ENCODE measurements at regions not wholly inside any gene's neighbourhood (a gene's known extent, or its start where the extent isn't known, plus 50 kb on each side); places are given as distances from the start of the nearest gene placed in this dataset.

DNA sequence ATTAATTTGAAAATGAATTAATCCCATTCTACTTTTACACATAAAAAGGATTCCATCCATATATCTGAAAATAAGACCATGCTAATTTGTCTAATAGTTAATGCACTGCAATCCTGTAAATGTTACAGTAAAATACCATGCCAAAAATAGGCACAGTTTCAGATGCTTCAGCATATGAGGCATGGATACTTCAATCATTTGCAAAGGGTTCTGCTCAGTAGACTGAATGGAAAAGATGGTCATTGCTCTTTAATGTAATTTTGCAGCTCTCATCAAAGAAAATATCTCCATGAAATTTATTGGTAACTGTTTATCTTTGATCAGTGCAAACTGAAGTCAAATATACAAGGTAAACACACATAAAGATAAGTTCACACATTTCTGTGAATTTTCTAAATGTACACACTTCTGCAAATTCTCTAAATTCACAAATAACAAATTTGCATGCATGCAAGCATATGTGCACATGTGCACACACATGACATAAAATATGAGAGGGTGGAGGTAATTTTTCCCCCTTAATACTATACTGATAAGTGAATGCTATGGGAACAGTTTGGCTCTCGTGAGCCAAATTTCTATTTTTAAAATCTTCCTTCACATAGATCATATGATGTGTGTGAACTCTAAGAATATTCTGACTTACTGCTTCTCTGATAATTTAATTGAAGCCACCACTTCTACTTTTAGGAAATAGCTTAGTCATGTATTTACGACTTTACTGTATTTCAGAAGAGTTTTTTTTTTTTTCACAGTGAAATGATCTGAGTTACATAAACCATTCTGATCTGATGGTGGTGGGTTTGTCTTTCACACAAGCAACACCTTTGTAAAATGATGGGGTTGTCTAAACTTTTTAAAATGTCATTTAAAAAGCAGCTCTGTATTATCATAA is 996.8 kb upstream of the CITED2 start:
- Histone ChIP-seq H3K4me3 (ENCODE audit: low read length) (no peak overlapping the region), H3K9me3 (ENCODE audit: control insufficient read depth, low read length) (no peaks in the 10 kb centered on the region), H3K36me3 (ENCODE audit: control insufficient read depth, insufficient read depth, low read length, severe bottlenecking) (no peaks in the 10 kb centered on the region), H3K9ac (ENCODE audit: low read length) (no peak overlapping the region), H3K4me1 (ENCODE audit: control insufficient read depth, insufficient read depth, low read length) (peaks cover 5% of the 10 kb centered on the region), H3K27me3 (replicated peaks; ENCODE audit: control insufficient read depth, insufficient read depth, low read length) (no peaks in the 10 kb centered on the region)
- DNase-seq (ENCODE audit: low read depth), result no peak

DNA sequence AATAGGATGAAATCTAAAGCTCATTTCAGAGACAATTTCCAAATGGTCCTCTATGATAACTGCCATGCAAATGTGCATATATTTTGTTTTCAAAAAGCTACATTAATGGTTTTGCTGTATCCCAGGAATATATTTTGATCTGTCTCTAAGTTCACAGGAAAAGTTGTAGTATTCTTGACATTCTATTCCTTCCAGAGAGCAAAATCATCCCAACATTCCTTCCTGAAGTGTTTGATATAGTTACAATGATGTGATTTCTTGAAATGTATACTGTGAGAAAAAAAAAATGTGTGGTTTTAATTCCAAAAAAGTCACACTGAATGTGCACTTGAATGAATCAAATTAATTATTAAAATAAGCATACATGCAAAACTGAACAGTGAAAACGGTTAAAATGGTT is 996.0 kb upstream of the CITED2 start:
- no peak for DNase-seq (ENCODE audit: low read depth)
- no peaks in the 10 kb centered on the region for H3K27me3 ChIP-seq (replicated peaks; ENCODE audit: control insufficient read depth, insufficient read depth, low read length)
- no peaks in the 10 kb centered on the region for H3K9me3 ChIP-seq (ENCODE audit: control insufficient read depth, low read length)
- no peak overlapping the region for H3K4me3 ChIP-seq (ENCODE audit: low read length)
- H3K9ac ChIP-seq (ENCODE audit: low read length), result no peak overlapping the region
- H3K4me1 ChIP-seq (ENCODE audit: control insufficient read depth, insufficient read depth, low read length), result peaks cover 5% of the 10 kb centered on the region
- no peaks in the 10 kb centered on the region for H3K36me3 ChIP-seq (ENCODE audit: control insufficient read depth, insufficient read depth, low read length, severe bottlenecking)

DNA sequence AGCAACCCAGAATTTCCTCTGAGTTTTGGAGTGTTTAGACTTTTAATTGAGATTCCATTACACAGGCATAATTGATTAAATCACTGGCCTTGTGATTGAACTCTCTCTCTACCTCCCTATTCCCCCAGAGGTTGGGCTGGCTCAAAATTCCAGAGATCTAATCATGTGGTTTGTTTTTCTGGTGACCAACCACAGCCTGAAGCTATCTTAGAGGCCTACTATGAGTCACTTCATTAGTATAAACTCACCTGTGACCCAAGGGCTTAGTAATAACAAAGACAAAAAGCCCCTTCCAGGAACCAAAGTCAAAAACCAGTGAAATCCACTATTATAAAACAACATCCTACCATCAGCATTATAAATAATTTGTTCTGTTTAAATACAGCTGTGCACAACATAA is 992.5 kb upstream of the CITED2 start:
- peak; percentile 49 for DNase-seq (ENCODE audit: low read depth)
- Histone ChIP-seq H3K27me3 (replicated peaks; ENCODE audit: control insufficient read depth, insufficient read depth, low read length) (no peaks in the 10 kb centered on the region), H3K9ac (ENCODE audit: low read length) (no peak overlapping the region), H3K9me3 (ENCODE audit: control insufficient read depth, low read length) (no peaks in the 10 kb centered on the region), H3K4me3 (ENCODE audit: low read length) (no peak overlapping the region), H3K36me3 (ENCODE audit: control insufficient read depth, insufficient read depth, low read length, severe bottlenecking) (no peaks in the 10 kb centered on the region), H3K4me1 (ENCODE audit: control insufficient read depth, insufficient read depth, low read length) (peaks cover 5% of the 10 kb centered on the region)

DNA sequence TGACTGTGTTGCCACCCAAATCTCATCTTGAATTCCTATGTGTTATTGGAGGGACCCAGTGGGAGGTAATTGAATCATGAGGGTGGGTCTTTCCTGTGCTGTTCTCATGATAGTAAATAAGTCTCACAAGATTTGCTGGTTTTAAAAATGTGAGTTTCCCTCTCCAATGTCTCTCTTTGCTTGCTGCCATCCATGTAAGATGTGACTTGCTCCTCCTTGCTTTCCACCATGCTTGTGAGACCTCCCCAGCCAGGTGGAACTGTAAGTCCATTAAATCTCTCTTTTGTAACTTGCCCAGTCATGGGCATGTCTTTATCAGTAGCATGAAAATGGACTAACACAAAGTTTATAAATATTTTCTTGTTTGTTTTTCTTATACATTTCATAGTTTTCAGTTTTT is 990.5 kb upstream of the CITED2 start:
- no peaks in the 10 kb centered on the region for H3K9me3 ChIP-seq (ENCODE audit: control insufficient read depth, low read length)
- no peaks in the 10 kb centered on the region for H3K36me3 ChIP-seq (ENCODE audit: control insufficient read depth, insufficient read depth, low read length, severe bottlenecking)
- DNase-seq (ENCODE audit: low read depth), result no peak
- no peak overlapping the region for H3K9ac ChIP-seq (ENCODE audit: low read length)
- H3K4me3 ChIP-seq (ENCODE audit: low read length), result no peak overlapping the region
- H3K27me3 ChIP-seq (replicated peaks; ENCODE audit: control insufficient read depth, insufficient read depth, low read length), result no peaks in the 10 kb centered on the region
- H3K4me1 ChIP-seq (ENCODE audit: control insufficient read depth, insufficient read depth, low read length), result no peaks in the 10 kb centered on the region

DNA sequence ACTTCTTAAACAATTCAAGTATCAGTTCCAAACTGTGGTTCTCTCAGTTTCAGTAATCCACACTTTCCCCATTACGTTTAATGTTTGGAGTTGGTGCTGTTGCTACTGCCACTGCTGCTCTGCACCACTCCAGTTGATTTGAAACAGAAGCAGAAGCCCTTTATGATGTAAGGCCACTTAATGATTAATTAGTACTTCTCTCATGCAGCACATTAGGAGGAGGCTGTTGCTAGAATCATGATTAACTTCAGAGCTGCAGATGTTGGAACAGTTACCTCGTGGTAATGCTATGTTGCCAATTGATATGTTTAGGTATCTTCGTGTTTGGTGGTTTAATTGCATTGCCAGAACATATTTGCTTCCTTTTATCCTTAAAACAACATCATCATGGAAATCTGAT is 986.2 kb upstream of the CITED2 start:
- DNase-seq (ENCODE audit: low read depth), result no peak
- no peaks in the 10 kb centered on the region for H3K4me1 ChIP-seq (ENCODE audit: control insufficient read depth, insufficient read depth, low read length)

DNA sequence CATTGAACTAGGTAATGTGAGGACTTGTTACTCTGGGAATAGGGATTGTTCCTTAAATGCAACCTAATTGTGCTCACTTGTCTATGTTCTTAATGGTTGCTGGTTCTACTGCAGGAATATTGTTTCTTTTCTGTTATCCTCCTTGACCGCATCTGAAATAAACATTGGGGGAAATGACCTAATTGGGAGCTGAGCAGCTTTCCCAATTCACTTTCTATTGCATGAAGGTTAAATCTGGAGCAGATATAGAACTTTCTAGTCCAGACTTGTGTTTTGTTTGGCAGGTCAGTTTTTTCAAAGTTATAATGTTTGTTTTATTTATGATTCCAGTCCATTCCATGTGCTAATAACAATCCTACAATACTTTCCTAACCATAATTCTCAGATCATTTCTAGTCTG is 981.0 kb upstream of the CITED2 start:
- peak; percentile 43 for DNase-seq (ENCODE audit: low read depth)
- H3K27me3 ChIP-seq (replicated peaks; ENCODE audit: control insufficient read depth, insufficient read depth, low read length), result no peaks in the 10 kb centered on the region
- H3K4me3 ChIP-seq (ENCODE audit: low read length), result no peak overlapping the region
- no peaks in the 10 kb centered on the region for H3K9me3 ChIP-seq (ENCODE audit: control insufficient read depth, low read length)
- H3K9ac ChIP-seq (ENCODE audit: low read length), result no peak overlapping the region
- no peaks in the 10 kb centered on the region for H3K36me3 ChIP-seq (ENCODE audit: control insufficient read depth, insufficient read depth, low read length, severe bottlenecking)
- no peaks in the 10 kb centered on the region for H3K4me1 ChIP-seq (ENCODE audit: control insufficient read depth, insufficient read depth, low read length)

More for the DNA sequence above, 986.2 kb upstream of the CITED2 start:
- H3K4me3 ChIP-seq (ENCODE audit: low read length), result no peak overlapping the region
- no peak overlapping the region for H3K9ac ChIP-seq (ENCODE audit: low read length)
- no peaks in the 10 kb centered on the region for H3K27me3 ChIP-seq (replicated peaks; ENCODE audit: control insufficient read depth, insufficient read depth, low read length)
- no peaks in the 10 kb centered on the region for H3K9me3 ChIP-seq (ENCODE audit: control insufficient read depth, low read length)
- H3K36me3 ChIP-seq (ENCODE audit: control insufficient read depth, insufficient read depth, low read length, severe bottlenecking), result no peaks in the 10 kb centered on the region

DNA sequence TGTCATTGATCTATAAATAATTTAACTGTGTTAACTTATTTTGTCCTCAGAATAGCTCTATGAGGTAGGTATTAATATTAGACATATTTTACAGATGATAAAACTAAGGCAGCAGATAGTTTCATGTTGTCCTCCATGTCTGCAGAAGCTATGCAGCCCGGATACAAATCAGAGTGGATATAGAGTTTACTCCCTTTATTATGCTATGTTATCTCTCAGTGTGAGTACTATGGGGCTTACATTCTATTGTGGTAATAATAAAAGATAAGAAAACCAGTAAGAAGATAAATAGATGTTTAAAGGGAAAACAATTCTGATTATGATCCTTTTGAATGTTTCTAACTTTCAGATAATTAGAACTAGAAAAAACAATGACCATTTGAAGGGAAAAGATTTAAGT is 979.8 kb upstream of the CITED2 start:
- H3K9ac ChIP-seq (ENCODE audit: low read length), result no peak overlapping the region
- no peaks in the 10 kb centered on the region for H3K4me1 ChIP-seq (ENCODE audit: control insufficient read depth, insufficient read depth, low read length)
- H3K36me3 ChIP-seq (ENCODE audit: control insufficient read depth, insufficient read depth, low read length, severe bottlenecking), result no peaks in the 10 kb centered on the region
- no peaks in the 10 kb centered on the region for H3K9me3 ChIP-seq (ENCODE audit: control insufficient read depth, low read length)
- H3K4me3 ChIP-seq (ENCODE audit: low read length), result no peak overlapping the region
- no peaks in the 10 kb centered on the region for H3K27me3 ChIP-seq (replicated peaks; ENCODE audit: control insufficient read depth, insufficient read depth, low read length)
- DNase-seq (ENCODE audit: low read depth), result no peak

DNA sequence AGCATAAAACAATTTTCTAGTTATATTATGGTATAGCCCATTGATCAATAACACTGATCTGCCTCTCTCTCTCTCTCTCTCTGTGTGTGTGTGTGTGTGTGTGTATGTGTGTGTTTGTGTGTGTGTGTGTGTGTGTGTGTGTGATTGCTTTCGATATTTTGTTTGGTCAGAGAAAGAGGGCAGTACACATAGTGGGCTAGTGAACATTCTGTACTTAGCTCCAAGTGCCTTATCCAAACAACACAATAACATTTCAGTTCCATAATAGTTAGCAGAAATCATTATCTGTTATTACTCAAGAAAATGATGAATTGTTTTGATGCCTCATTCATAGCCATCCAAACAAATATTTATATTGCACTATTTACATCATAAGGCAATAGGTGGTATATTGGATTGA is 979.1 kb upstream of the CITED2 start:
- no peak for DNase-seq (ENCODE audit: low read depth)
- Histone ChIP-seq H3K36me3 (ENCODE audit: control insufficient read depth, insufficient read depth, low read length, severe bottlenecking) (no peaks in the 10 kb centered on the region), H3K27me3 (replicated peaks; ENCODE audit: control insufficient read depth, insufficient read depth, low read length) (no peaks in the 10 kb centered on the region), H3K9ac (ENCODE audit: low read length) (no peak overlapping the region), H3K9me3 (ENCODE audit: control insufficient read depth, low read length) (no peaks in the 10 kb centered on the region), H3K4me3 (ENCODE audit: low read length) (no peak overlapping the region), H3K4me1 (ENCODE audit: control insufficient read depth, insufficient read depth, low read length) (no peaks in the 10 kb centered on the region)

DNA sequence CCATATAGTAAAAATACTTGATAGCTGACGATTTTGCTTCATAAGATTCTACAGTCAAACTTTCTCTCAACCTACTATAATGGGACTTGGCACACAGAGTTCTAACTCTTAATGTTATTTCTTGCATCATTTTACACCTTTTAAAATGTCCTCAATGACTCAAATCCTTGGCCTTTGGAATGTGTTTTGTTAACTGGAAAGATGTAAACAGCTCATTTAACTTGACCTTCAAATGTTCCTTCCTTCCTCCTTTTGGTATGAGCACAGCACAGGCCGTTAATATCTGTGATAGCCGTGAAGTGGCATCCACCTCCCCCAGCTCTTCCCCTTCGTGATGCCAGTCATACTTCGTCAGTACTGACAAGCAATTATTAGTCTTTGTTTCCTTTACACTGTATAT is 972.0 kb upstream of the CITED2 start:
- H3K4me3 ChIP-seq (ENCODE audit: low read length), result no peak overlapping the region
- H3K4me1 ChIP-seq (ENCODE audit: control insufficient read depth, insufficient read depth, low read length), result peaks cover 24% of the 10 kb centered on the region
- H3K27me3 ChIP-seq (replicated peaks; ENCODE audit: control insufficient read depth, insufficient read depth, low read length), result no peaks in the 10 kb centered on the region
- H3K36me3 ChIP-seq (ENCODE audit: control insufficient read depth, insufficient read depth, low read length, severe bottlenecking), result no peaks in the 10 kb centered on the region
- peak; percentile 47 for DNase-seq (ENCODE audit: low read depth)
- no peaks in the 10 kb centered on the region for H3K9me3 ChIP-seq (ENCODE audit: control insufficient read depth, low read length)
- H3K9ac ChIP-seq (ENCODE audit: low read length), result no peak overlapping the region

DNA sequence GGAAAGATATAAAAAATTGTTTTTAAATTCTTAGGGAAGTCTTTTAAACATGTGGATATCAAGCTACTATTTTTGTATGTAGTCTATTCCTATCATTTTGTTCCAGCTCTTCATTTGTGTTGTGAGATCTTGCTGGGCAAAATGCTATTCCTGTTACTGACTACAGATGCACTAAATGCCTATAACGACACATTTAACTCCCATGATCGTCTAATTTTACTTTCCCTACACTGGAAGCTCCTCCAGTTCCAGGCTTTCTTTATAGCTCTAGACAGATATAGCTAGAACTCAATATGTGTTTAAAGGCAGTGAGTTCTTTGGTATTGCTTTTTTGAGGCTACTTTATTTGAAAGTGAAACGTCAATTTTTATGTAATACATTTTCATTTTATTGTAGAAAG is 971.5 kb upstream of the CITED2 start:
- Histone ChIP-seq H3K9me3 (ENCODE audit: control insufficient read depth, low read length) (peaks cover 2% of the 10 kb centered on the region), H3K27me3 (replicated peaks; ENCODE audit: control insufficient read depth, insufficient read depth, low read length) (no peaks in the 10 kb centered on the region), H3K4me1 (ENCODE audit: control insufficient read depth, insufficient read depth, low read length) (peaks cover 24% of the 10 kb centered on the region), H3K9ac (ENCODE audit: low read length) (no peak overlapping the region), H3K36me3 (ENCODE audit: control insufficient read depth, insufficient read depth, low read length, severe bottlenecking) (no peaks in the 10 kb centered on the region), H3K4me3 (ENCODE audit: low read length) (no peak overlapping the region)
- DNase-seq (ENCODE audit: low read depth), result no peak

DNA sequence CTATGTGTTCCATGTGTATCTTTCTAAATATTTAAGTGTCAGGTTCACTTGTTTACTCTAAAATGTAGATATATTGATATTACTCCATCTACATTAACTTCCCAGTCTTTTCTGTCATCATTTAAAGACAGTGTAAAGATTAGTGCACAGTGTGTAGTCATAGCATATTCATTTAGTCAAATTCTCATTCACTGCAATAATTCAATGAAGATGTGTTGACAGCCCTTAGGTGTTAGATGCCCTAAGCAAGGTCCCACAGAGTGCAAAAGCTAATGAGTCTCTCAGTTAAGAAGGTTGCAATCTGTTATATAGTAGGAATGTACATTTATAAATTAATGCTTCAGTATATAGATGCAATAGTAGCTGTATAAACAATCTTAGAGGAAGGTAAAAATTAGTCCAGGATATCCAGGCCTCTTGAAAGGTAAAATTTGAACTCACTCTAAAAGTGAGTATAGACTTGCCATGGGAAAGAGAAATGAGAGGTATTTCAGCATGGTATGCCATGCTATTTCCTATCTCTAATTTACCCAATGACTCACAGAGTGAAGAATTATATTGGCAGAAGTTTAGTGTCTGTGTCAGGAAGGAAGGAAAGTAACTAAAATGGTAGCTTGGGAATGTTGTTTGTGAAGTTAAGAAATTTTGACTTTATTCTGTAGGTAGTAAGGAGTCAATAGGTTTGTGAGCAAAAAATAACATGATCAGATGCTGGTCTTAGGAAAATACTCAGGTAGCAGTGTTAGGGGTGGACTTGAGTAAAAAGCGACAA is 969.9 kb upstream of the CITED2 start:
- peak; percentile 54 for DNase-seq (ENCODE audit: low read depth)
- Histone ChIP-seq H3K4me1 (ENCODE audit: control insufficient read depth, insufficient read depth, low read length) (peaks cover 24% of the 10 kb centered on the region), H3K9ac (ENCODE audit: low read length) (no peak overlapping the region), H3K9me3 (ENCODE audit: control insufficient read depth, low read length) (peaks cover 8% of the 10 kb centered on the region), H3K4me3 (ENCODE audit: low read length) (no peak overlapping the region), H3K36me3 (ENCODE audit: control insufficient read depth, insufficient read depth, low read length, severe bottlenecking) (no peaks in the 10 kb centered on the region), H3K27me3 (replicated peaks; ENCODE audit: control insufficient read depth, insufficient read depth, low read length) (no peaks in the 10 kb centered on the region)

Data from adipocyte (in vitro differentiated cells).